ENCODE measurements at regions not wholly inside any gene's neighbourhood (a gene's known extent, or its start where the extent isn't known, plus 50 kb on each side); places are given as distances from the start of the nearest gene placed in this dataset.
"Not testable (repeated sequence)": the region's sequence is repeated elsewhere in the genome, so short reads cannot be mapped to it uniquely, and the experiment has no call there.

GRCh38 chr22:12541412-12542170 is 2986.4 kb upstream of the OR11H1 start:
- DNase-seq (ENCODE audit: low read depth), result peak; percentile 35
- in situ Hi-C loops (cut with HindIII; ENCODE audit: low pct_unique_long_range_greater_than_20kb, low sequenced_read_pairs), result not testable (repeated sequence)

- DNase-seq (ENCODE audit: low read depth); in situ Hi-C loops (cut with HindIII; ENCODE audit: low pct_unique_long_range_greater_than_20kb, low sequenced_read_pairs): not testable (repeated sequence)
Observed at GRCh38 chr22:12553366-12553765, 2974.6 kb upstream of the OR11H1 start.

GRCh38 chr22:12554648-12555192 is 2973.3 kb upstream of the OR11H1 start:
- in situ Hi-C loops (cut with HindIII; ENCODE audit: low pct_unique_long_range_greater_than_20kb, low sequenced_read_pairs); DNase-seq (ENCODE audit: low read depth): not testable (repeated sequence)

- DNase-seq (ENCODE audit: low read depth); in situ Hi-C loops (cut with HindIII; ENCODE audit: low pct_unique_long_range_greater_than_20kb, low sequenced_read_pairs): not testable (repeated sequence)
Observed at GRCh38 chr22:12571500-12571899, 2956.5 kb upstream of the OR11H1 start.

- in situ Hi-C loops (cut with HindIII; ENCODE audit: low pct_unique_long_range_greater_than_20kb, low sequenced_read_pairs); DNase-seq (ENCODE audit: low read depth): not testable (repeated sequence)
Observed at GRCh38 chr22:12579655-12580054, 2948.3 kb upstream of the OR11H1 start.

DNA sequence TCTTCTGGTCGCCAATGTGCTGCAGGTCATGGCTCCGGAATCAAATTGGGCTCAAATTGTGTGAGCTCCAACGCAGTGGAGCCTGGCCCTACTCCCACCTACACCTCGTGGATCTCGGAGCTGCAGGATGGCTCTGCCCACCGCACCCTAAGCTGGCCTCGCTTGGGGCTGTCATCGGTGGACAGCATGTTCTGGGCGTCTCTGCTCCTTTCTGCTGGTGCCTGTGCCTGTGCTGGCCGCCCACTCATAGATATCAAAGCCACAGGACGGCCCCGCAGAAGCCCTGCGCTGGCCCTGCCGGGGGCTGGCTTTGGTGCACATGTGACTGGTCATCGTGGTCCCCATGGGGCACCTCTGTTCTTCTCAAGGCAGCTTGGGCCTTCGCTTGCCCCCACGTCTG is 2943.5 kb upstream of the OR11H1 start:
- DNase-seq (ENCODE audit: low read depth); in situ Hi-C loops (cut with HindIII; ENCODE audit: low pct_unique_long_range_greater_than_20kb, low sequenced_read_pairs): not testable (repeated sequence)

DNA sequence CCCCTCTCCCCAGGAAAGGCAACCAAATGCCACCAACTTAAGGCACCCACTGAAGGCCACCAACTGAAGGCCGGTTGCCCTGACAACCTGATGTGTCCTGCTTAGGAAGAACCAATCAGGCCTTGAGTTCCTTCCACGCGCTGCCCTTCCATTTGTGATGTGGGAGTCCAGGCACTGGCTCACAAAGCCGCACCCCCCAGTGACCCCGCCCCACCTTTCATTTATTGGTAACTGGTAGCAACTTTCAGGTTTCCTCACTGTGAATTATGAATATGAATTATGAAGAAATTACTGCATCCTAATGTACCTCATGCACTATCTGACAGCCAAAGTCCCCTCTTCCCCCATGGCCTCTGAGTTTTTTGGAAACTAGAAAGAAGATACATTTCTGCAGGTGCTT is 2943.1 kb upstream of the OR11H1 start:
- DNase-seq (ENCODE audit: low read depth); in situ Hi-C loops (cut with HindIII; ENCODE audit: low pct_unique_long_range_greater_than_20kb, low sequenced_read_pairs): not testable (repeated sequence)

GRCh38 chr22:12595724-12596123 is 2932.3 kb upstream of the OR11H1 start:
- in situ Hi-C loops (cut with HindIII; ENCODE audit: low pct_unique_long_range_greater_than_20kb, low sequenced_read_pairs), result not testable (repeated sequence)

GRCh38 chr22:12597778-12598177 is 2930.2 kb upstream of the OR11H1 start:
- DNase-seq (ENCODE audit: low read depth); in situ Hi-C loops (cut with HindIII; ENCODE audit: low pct_unique_long_range_greater_than_20kb, low sequenced_read_pairs): not testable (repeated sequence)

More at GRCh38 chr22:12595724-12596123, 2932.3 kb upstream of the OR11H1 start:
- DNase-seq (ENCODE audit: low read depth), result not testable (repeated sequence)

GRCh38 chr22:12601510-12601869 is 2926.5 kb upstream of the OR11H1 start:
- DNase-seq (ENCODE audit: low read depth); in situ Hi-C loops (cut with HindIII; ENCODE audit: low pct_unique_long_range_greater_than_20kb, low sequenced_read_pairs): not testable (repeated sequence)

- no peak for DNase-seq (ENCODE audit: low read depth)
- in situ Hi-C loops (cut with HindIII; ENCODE audit: low pct_unique_long_range_greater_than_20kb, low sequenced_read_pairs), result no loop called here
Observed at GRCh38 chr22:12601870-12602779, 2925.9 kb upstream of the OR11H1 start.

DNA sequence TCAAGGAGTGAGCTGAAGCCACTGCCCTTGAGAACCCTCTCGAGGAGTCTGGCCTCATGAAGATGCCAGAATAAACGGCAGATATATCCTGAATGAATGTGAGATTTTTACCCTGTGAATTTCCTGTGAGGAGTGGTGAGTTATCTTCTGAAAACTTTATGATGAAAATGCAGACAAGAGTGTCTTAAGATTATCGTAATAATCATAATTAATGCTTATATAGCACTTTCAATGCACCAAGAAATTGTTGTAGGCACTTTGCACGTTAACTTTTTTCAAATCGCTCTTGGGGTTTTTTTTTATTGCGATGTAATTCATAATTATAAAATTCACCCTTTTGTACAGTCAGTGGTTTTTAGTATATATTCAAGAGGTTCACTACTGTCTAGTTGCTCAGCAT is 2924.6 kb upstream of the OR11H1 start:
- in situ Hi-C loops (cut with HindIII; ENCODE audit: low pct_unique_long_range_greater_than_20kb, low sequenced_read_pairs); DNase-seq (ENCODE audit: low read depth): not testable (repeated sequence)

- in situ Hi-C loops (cut with HindIII; ENCODE audit: low pct_unique_long_range_greater_than_20kb, low sequenced_read_pairs), result not testable (repeated sequence)
Observed at GRCh38 chr22:12603833-12604232, 2924.2 kb upstream of the OR11H1 start.

DNA sequence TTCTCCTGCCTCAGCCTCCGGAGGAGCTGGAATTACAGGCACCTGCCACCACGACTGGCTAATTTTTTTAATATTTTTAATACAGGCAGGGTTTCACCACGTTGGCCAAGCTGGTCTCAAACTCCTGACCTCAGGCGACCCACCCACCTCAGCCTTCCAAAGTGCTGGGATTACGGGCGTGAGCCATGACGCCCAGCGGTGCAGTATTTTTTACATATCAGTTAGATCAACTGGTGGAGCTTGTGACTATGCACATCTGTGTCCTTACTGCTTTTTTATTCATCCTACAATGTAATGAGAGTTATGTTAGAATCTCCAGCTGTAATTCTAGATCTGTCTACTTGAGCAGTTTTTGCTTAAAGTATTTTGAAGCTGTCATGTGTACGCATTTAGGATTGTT is 2919.5 kb upstream of the OR11H1 start:
- in situ Hi-C loops (cut with HindIII; ENCODE audit: low pct_unique_long_range_greater_than_20kb, low sequenced_read_pairs), result not testable (repeated sequence)

More at GRCh38 chr22:12603833-12604232, 2924.2 kb upstream of the OR11H1 start:
- DNase-seq (ENCODE audit: low read depth), result not testable (repeated sequence)

GRCh38 chr22:12613199-12613598 is 2914.8 kb upstream of the OR11H1 start:
- DNase-seq (ENCODE audit: low read depth), result no peak

More for the DNA sequence above, 2919.5 kb upstream of the OR11H1 start:
- DNase-seq (ENCODE audit: low read depth), result not testable (repeated sequence)

DNA sequence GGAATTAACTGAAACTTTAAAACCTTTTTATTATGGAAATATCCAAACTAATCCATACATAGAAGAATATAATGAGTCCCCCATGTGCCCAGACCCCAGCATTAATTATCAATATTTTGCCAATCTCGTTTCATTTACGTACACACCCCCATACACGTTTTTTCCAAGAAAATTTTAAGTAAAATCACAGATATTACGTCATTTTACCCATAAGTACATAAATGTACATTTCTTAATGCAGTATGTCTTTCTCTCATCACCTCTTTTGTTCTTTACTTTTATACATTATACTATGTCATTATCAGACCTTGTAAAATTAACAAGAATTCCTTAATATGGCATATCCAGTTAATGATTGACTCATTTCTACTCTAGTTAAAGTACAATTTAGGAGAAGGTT is 2914.1 kb upstream of the OR11H1 start:
- in situ Hi-C loops (cut with HindIII; ENCODE audit: low pct_unique_long_range_greater_than_20kb, low sequenced_read_pairs); DNase-seq (ENCODE audit: low read depth): not testable (repeated sequence)

More at GRCh38 chr22:12613199-12613598, 2914.8 kb upstream of the OR11H1 start:
- in situ Hi-C loops (cut with HindIII; ENCODE audit: low pct_unique_long_range_greater_than_20kb, low sequenced_read_pairs), result no loop called here

DNA sequence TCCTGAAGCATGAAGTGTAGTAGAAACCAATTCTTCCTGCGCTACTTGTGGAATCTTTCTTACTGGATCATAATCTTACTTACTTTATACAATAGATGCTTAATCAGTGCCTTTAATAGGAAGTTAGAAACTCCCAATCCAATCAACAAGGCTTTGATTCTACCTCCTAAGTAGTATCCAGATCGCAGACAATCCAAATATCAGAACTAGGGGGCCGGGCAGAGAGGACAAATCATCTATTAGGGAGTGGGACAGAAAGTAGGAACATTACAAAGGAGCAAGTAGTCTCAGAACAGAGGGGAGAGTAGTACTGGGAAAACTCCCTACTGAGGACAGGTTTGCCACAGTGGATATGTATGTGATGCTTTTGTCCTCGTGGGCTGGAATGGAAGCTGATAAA is 2901.1 kb upstream of the OR11H1 start:
- in situ Hi-C loops (cut with HindIII; ENCODE audit: low pct_unique_long_range_greater_than_20kb, low sequenced_read_pairs); DNase-seq (ENCODE audit: low read depth): not testable (repeated sequence)

- DNase-seq (ENCODE audit: low read depth); in situ Hi-C loops (cut with HindIII; ENCODE audit: low pct_unique_long_range_greater_than_20kb, low sequenced_read_pairs): not testable (repeated sequence)
Observed at GRCh38 chr22:12629815-12630214, 2898.2 kb upstream of the OR11H1 start.
